Neutrophil (primary cell): ENCODE measurements at regions not wholly inside any gene's neighbourhood (a gene's known extent, or its start where the extent isn't known, plus 50 kb on each side); places are given as distances from the start of the nearest gene placed in this dataset.

ENCODE experiments used
- H3K27ac ChIP-seq: fragments of 200-600 bp; sonication (generic); 2 replicates; pipeline ENCODE4 v1.5.1; 2016; ENCODE audit warnings: mild to moderate bottlenecking, moderate library complexity
- H3K27me3 ChIP-seq: fragments of 200-600 bp; sonication (generic); 2 replicates; pipeline ENCODE4 v1.6.0; 2016; ENCODE audit warnings: mild to moderate bottlenecking
- H3K36me3 ChIP-seq: fragments of 200-600 bp; sonication (generic); 2 replicates; pipeline ENCODE4 v1.5.1; 2017
- H3K4me1 ChIP-seq, 2 experiments: fragments of 200-600 bp in 1 of 2; sonication (generic) in 1 of 2; 1 replicate in 1 of 2; 2 replicates in 1 of 2; pipeline versions ENCODE4 v1.5.1 to v1.6.1; 2013 to 2016; ENCODE audit warnings: low read depth in 1 of 2, low read length in 1 of 2, mild to moderate bottlenecking in 1 of 2, moderate library complexity in 1 of 2; ENCODE audit not compliant: control insufficient read depth in 1 of 2, insufficient read depth in 1 of 2
- H3K4me3 ChIP-seq, 2 experiments: fragments of 200-600 bp in 1 of 2; sonication (generic) in 1 of 2; 1 replicate in 1 of 2; 2 replicates in 1 of 2; pipeline ENCODE4 v1.5.1; 2013 to 2016; ENCODE audit warnings: low read depth in 1 of 2, low read length in 1 of 2, mild to moderate bottlenecking in 1 of 2, moderate library complexity in 1 of 2
- H3K9me3 ChIP-seq: fragments of 200-600 bp; sonication (generic); 2 replicates; pipeline ENCODE4 v1.5.1; 2016
- TF ChIP-seq, protein P1 (sequence below): fragments of 200-600 bp; sonication (generic); IDR thresholded peaks from 2 replicates; pipeline ENCODE4 v1.5.1; 2016; ENCODE audit warnings: antibody characterized with exemption

DNA sequence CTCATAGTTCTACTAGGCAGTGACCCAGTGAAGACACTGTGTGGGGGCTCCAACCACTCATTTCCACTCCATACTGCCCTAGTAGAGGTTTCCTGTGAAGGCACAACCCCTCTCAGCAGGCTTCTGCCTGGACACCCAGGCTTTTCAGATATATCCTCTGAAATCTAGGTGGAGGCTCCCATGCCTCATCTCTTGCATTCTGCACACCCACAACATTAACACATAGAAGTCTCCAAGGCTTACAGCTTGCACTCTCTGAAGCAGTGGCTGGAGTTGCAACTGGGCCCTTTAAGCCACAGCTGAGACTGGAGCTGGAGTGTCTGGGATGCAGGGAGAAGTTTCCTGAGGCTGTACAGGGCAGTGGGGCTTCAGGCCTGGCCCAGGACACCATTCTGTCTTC, 347.7 kb upstream of the SPRY2 start:
- H3K27me3 ChIP-seq = no peaks in the 10 kb centered on the region
- no peak overlapping the region for H3K27ac ChIP-seq
- H3K36me3 ChIP-seq = no peaks in the 10 kb centered on the region
- no peaks in the 10 kb centered on the region for H3K9me3 ChIP-seq
- no peak overlapping the region for H3K4me3 ChIP-seq
- no peaks in the 10 kb centered on the region for H3K4me1 ChIP-seq
- TF ChIP-seq, protein P1, sequence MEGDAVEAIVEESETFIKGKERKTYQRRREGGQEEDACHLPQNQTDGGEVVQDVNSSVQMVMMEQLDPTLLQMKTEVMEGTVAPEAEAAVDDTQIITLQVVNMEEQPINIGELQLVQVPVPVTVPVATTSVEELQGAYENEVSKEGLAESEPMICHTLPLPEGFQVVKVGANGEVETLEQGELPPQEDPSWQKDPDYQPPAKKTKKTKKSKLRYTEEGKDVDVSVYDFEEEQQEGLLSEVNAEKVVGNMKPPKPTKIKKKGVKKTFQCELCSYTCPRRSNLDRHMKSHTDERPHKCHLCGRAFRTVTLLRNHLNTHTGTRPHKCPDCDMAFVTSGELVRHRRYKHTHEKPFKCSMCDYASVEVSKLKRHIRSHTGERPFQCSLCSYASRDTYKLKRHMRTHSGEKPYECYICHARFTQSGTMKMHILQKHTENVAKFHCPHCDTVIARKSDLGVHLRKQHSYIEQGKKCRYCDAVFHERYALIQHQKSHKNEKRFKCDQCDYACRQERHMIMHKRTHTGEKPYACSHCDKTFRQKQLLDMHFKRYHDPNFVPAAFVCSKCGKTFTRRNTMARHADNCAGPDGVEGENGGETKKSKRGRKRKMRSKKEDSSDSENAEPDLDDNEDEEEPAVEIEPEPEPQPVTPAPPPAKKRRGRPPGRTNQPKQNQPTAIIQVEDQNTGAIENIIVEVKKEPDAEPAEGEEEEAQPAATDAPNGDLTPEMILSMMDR = no peak

DNA sequence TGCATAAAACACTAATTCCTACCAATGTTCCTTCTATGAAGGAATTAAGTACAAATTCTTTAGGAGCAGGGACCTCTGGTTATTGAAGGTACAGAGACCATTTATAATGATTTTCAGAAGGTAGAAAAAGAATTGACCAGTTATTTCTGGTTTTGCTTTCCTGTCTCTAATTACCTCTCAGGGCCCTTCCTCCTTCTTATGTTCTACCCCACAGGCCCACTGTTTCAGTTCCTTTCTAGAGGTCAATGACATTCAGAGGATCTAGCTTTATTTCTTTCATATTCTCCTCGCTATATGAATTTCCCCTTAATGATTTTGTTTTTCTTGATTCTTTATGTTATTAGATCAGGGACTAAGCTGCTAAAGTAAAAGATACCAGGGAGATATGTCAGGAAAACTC, 345.0 kb upstream of the SPRY2 start:
- H3K27ac ChIP-seq = no peak overlapping the region
- no peak overlapping the region for H3K4me3 ChIP-seq
- no peaks in the 10 kb centered on the region for H3K36me3 ChIP-seq
- TF ChIP-seq, protein P1 = no peak
- H3K27me3 ChIP-seq = no peaks in the 10 kb centered on the region
- H3K4me1 ChIP-seq = no peaks in the 10 kb centered on the region
- H3K9me3 ChIP-seq = no peaks in the 10 kb centered on the region

DNA sequence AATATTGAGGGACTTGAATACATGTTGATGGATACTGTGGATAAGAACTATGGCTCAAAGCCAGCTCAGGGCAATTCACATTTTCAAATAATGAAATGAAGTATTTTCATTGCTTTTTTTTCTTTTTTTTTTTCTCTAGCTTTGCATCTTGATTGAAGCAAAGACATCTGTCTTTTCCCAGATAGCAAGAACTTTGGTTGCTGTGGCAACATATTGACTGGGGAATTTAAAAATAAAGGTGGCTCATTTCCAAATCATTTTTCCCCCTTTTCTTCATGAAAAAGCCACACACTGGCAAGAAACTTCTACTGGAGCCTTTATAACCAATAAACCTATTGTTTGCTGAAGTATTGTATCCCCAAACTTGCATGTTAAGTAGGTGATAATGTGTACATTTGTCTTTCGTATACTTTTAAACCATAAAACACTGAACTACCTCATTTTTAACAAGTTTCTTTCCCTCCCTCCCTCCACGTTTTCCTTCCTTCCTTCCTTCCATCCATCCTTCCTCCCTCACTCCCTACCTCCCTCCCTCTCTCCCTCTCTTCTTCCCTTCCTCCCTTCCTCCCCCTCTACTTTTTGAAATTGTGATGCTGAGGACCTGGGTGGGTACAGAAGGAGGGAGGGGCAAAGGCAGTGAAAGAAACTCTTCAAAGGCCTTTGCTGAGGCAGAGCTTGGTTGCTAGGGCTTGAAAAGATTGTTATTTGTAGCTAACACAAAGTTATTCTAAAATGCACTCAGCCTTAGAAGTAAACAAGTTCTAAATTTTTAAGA, 343.5 kb upstream of the SPRY2 start:
- H3K4me3 ChIP-seq = no peak overlapping the region
- H3K9me3 ChIP-seq = no peaks in the 10 kb centered on the region
- no peaks in the 10 kb centered on the region for H3K36me3 ChIP-seq
- H3K4me1 ChIP-seq = no peaks in the 10 kb centered on the region
- H3K27ac ChIP-seq = no peak overlapping the region
- H3K27me3 ChIP-seq = no peaks in the 10 kb centered on the region
- TF ChIP-seq, protein P1 = no peak

DNA sequence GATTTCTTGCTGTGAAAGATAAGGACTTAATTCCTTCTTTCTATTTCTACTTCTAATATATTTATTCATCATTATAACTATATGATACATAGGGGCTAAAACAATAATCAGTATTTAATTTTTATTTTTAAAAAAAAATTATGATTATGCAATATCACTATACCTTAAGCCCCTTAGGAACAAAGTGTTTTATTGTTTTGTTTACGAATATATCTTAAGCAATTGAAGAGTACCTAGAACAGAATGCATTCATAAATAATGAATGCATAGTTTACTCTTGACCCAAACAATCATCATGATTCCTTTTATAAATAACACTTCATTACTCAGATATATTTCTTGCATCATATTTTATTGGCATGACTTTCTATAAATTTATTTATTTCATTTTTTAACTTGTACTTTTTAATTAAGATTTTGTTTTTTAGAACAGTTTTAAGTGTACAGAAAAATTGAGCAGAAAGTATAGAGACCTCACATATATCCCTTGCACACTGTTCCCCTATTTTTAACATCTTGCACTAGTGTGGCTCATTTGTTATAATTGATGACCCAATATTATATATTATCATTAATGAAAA, 339.9 kb upstream of the SPRY2 start:
- no peaks in the 10 kb centered on the region for H3K36me3 ChIP-seq
- no peaks in the 10 kb centered on the region for H3K9me3 ChIP-seq
- no peaks in the 10 kb centered on the region for H3K27me3 ChIP-seq
- no peak overlapping the region for H3K4me3 ChIP-seq
- H3K27ac ChIP-seq = no peak overlapping the region
- H3K4me1 ChIP-seq = no peaks in the 10 kb centered on the region
- TF ChIP-seq, protein P1 = no peak

DNA sequence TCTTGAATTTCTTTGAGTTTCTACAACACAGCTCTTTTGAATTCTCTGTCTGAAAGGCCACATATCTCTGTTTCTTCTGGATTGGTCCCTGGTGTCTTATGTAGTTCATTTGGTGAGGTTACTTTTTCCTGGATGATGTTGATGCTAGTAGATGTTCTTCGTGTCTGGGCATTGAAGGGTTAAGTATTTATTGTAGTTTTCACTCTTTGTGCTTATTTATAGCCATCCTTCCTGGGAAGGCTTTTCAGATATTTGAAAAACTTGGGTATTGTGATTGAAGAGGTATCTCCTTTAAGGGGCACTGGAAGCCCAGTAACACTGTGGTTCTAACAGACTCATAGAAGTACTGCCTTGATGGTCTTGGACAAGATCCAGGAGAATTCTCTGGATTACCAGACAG, 338.5 kb upstream of the SPRY2 start:
- Histone ChIP-seq H3K4me3 (no peak overlapping the region), H3K36me3 (no peaks in the 10 kb centered on the region), H3K27ac (no peak overlapping the region)

More for the DNA sequence above, 338.5 kb upstream of the SPRY2 start:
- TF ChIP-seq, protein P1 = no peak
- no peaks in the 10 kb centered on the region for H3K9me3 ChIP-seq
- no peaks in the 10 kb centered on the region for H3K27me3 ChIP-seq
- no peaks in the 10 kb centered on the region for H3K4me1 ChIP-seq
